Lung (tissue), 11 donors: ENCODE measurements at regions not wholly inside any gene's neighbourhood (a gene's known extent, or its start where the extent isn't known, plus 50 kb on each side); places are given as distances from the start of the nearest gene placed in this dataset.

ENCODE experiments used
- ATAC-seq: fragments of 200-7000 bp; cut with Tn5 transposase; one replicate; pipeline ENCODE4 v1.9.1; 2020; ENCODE audit warnings: moderate number of reproducible peaks; ENCODE audit not compliant: insufficient read depth, low FRiP score
- DNase-seq, 3 donors: peaks; one replicate each; pipeline ENCODE4 v3.0.0-alpha.2; 2013 to 2017
- H3K27ac ChIP-seq, 2 donors: one replicate each; pipeline ENCODE4 v1.5.1; 2013; ENCODE audit warnings: mild to moderate bottlenecking in 2 of 2, moderate library complexity in 2 of 2, control low read depth in 1 of 2, inconsistent platforms in 1 of 2, low read depth in 1 of 2, low read length in 1 of 2
- H3K27me3 ChIP-seq, 3 donors: one replicate each; pipeline ENCODE4 v1.5.1; 2013; ENCODE audit warnings: low read length in 2 of 3; ENCODE audit not compliant: control insufficient read depth in 3 of 3, insufficient read depth in 3 of 3
- H3K36me3 ChIP-seq, 4 donors: one replicate each; pipeline ENCODE4 v1.5.1; 2013; ENCODE audit warnings: low read length in 4 of 4, mild to moderate bottlenecking in 1 of 4, moderate library complexity in 1 of 4; ENCODE audit not compliant: control insufficient read depth in 4 of 4, insufficient read depth in 4 of 4
- H3K4me1 ChIP-seq, 5 donors: one replicate each; pipeline ENCODE4 v1.5.1; 2013; ENCODE audit warnings: low read length in 5 of 5, mild to moderate bottlenecking in 2 of 5, moderate library complexity in 1 of 5; ENCODE audit not compliant: control insufficient read depth in 5 of 5, insufficient read depth in 5 of 5
- H3K4me3 ChIP-seq: one replicate; pipeline ENCODE4 v1.5.1; 2013; ENCODE audit warnings: mild to moderate bottlenecking, control low read depth, moderate library complexity
- H3K9ac ChIP-seq, 2 donors: one replicate each; pipeline ENCODE4 v1.5.1; 2013; ENCODE audit warnings: low read length in 2 of 2, control low read depth in 1 of 2; ENCODE audit not compliant: insufficient read depth in 1 of 2
- H3K9me3 ChIP-seq, 4 donors: one replicate each; pipeline ENCODE4 v1.5.1; 2013; ENCODE audit warnings: low read length in 3 of 4, mild to moderate bottlenecking in 1 of 4, moderate library complexity in 1 of 4; ENCODE audit not compliant: control insufficient read depth in 4 of 4, insufficient read depth in 3 of 4
- WGBS, 2 donors: extraction: QIAGEN DNeasy Blood & Tissue Kit; methylation state at CpG; one replicate each; pipeline ENCODE4 v1.1.7; 2013; 5-methylcytosine and 5-hydroxymethylcytosine counted together
- TF ChIP-seq, protein P1 (sequence below): IDR thresholded peaks from 2 replicates; pipeline ENCODE4 v1.5.1; 2012; ENCODE audit warnings: mild to moderate bottlenecking; ENCODE audit errors: control extremely low read depth, extremely low read depth
- donor health status: control.
- donor health status: control.
- donor health status: Bipolar disorder and iron deficiency.
- donor health status: healthy.
- donor health status: DM: yes; HTN: yes; CAD: no.

DNA sequence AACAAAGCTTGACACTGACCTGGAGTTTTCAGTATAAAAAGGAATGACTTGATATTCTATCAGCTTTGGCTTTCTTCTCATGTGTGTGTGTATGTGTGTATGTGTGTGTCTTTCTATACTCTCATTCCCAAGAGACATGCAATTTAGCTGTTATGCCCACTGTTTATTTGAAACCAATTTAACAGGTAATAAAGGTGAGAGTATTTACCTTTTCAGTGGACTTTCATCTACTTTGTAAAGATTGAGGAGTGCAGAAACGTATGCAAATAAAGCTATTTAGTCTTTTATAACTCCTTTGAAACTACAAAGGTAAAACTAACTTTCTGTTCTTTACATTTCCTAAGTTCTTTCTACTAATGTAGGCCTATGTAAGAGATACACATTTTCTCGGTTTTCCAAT is 103.5 kb upstream of the HS3ST5 start:
- TF ChIP-seq, protein P1, sequence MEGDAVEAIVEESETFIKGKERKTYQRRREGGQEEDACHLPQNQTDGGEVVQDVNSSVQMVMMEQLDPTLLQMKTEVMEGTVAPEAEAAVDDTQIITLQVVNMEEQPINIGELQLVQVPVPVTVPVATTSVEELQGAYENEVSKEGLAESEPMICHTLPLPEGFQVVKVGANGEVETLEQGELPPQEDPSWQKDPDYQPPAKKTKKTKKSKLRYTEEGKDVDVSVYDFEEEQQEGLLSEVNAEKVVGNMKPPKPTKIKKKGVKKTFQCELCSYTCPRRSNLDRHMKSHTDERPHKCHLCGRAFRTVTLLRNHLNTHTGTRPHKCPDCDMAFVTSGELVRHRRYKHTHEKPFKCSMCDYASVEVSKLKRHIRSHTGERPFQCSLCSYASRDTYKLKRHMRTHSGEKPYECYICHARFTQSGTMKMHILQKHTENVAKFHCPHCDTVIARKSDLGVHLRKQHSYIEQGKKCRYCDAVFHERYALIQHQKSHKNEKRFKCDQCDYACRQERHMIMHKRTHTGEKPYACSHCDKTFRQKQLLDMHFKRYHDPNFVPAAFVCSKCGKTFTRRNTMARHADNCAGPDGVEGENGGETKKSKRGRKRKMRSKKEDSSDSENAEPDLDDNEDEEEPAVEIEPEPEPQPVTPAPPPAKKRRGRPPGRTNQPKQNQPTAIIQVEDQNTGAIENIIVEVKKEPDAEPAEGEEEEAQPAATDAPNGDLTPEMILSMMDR, result no peak
- Histone ChIP-seq H3K27me3 (no peaks in the 10 kb centered on the region), H3K9ac (no peak overlapping the region), H3K9me3 (no peaks in the 10 kb centered on the region), H3K4me1 (no peaks in the 10 kb centered on the region), H3K4me3 (no peak overlapping the region), H3K36me3 (no peaks in the 10 kb centered on the region), H3K27ac (no peak overlapping the region)
- DNase-seq (no peak), ATAC-seq (no peak)
- WGBS, 2 donors, result 61 to 62% methylated on average over 2 of the region's 2 CpGs

DNA sequence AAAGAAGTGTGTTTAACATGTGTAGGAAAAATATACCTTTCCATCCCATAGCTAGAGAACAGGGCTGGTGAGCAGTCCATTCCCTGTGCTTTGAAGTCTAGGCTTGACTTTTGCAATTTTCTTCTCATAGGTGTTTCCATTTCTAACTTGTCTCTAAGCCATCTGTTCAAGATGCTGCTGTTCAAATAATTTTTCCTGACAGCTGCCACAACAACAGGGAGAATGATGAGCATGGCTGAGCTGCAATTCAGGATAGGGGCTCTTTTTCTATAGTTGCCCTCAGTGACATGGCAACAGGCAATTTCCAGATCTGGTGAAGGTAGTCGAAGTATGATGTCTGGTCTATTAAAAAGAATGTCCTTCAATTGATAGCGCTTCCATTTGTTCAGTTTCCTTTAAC is 103.0 kb upstream of the HS3ST5 start:
- ATAC-seq, result no peak
- 92 to 95% methylated on average over 2 of the region's 2 CpGs for WGBS, 2 donors

DNA sequence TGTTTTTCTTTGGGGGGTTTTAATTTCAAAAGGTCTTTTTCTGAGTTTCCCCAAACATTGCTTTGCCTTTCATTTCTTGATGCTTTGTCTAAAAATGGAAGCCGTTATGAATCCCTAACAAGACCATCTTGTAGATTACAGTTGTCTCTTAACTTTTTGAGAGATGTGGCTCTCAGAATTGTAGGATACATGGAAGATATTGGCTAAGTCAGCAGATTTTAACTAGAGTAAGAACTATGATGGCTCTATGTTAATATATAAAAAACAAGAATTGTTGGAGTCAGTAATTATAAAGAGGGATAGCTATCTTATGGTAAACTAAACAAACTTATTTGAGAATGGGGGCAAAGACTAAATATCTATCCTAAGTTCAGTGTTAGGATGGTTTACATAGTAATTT is 96.6 kb upstream of the HS3ST5 start:
- WGBS, 2 donors, result 85 to 94% methylated on average over 1 of the region's 1 CpG
- H3K9me3 ChIP-seq, result no peaks in the 10 kb centered on the region
- H3K9ac ChIP-seq, result no peak overlapping the region
- no peak overlapping the region for H3K27ac ChIP-seq
- ATAC-seq, result no peak
- H3K4me3 ChIP-seq, result no peak overlapping the region
- H3K27me3 ChIP-seq, result no peaks in the 10 kb centered on the region
- DNase-seq, result no peak
- H3K4me1 ChIP-seq, result no peaks in the 10 kb centered on the region
- TF ChIP-seq, protein P1, result no peak
- no peaks in the 10 kb centered on the region for H3K36me3 ChIP-seq

More for the DNA sequence above, 103.0 kb upstream of the HS3ST5 start:
- Histone ChIP-seq H3K9ac (no peak overlapping the region), H3K36me3 (no peaks in the 10 kb centered on the region), H3K9me3 (no peaks in the 10 kb centered on the region), H3K4me1 (no peaks in the 10 kb centered on the region), H3K27ac (no peak overlapping the region), H3K4me3 (no peak overlapping the region), H3K27me3 (no peaks in the 10 kb centered on the region)
- DNase-seq, result no peak
- TF ChIP-seq, protein P1, result no peak

DNA sequence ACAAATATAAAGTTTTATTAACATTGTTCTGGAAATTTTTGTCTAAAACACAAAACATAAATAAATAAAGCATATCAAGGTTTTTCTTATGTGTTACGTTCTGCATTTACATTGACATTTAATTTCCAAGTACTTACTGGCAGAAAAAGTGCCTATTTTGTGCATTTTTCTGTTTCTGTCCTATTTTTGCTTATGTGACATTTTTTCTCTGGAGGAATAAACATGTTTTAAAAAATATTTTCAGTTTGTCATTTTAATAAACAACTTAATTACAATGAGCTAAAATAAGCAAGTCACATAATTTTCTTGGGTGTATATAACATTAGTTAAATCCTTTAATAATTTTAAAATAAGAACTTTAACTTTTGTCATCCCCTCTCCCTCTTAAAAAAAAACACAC is 94.4 kb upstream of the HS3ST5 start:
- no peak overlapping the region for H3K4me3 ChIP-seq
- DNase-seq (no peak), ATAC-seq (no peak)
- 70 to 92% methylated on average over 1 of the region's 1 CpG for WGBS, 2 donors
- H3K36me3 ChIP-seq, result no peaks in the 10 kb centered on the region
- no peaks in the 10 kb centered on the region for H3K9me3 ChIP-seq
- TF ChIP-seq, protein P1, result no peak
- no peak overlapping the region for H3K27ac ChIP-seq
- H3K27me3 ChIP-seq, result no peaks in the 10 kb centered on the region
- no peak overlapping the region for H3K9ac ChIP-seq
- H3K4me1 ChIP-seq, result no peaks in the 10 kb centered on the region
